Progenitor cell of endocrine pancreas (in vitro differentiated cells): ENCODE measurements at regions not wholly inside any gene's neighbourhood (a gene's known extent, or its start where the extent isn't known, plus 50 kb on each side); places are given as distances from the start of the nearest gene placed in this dataset.

Experiments
- DNase-seq: peaks from one replicate; pipeline ENCODE4 v3.0.0; 2021; ENCODE audit warnings: low spot score; ENCODE audit not compliant: unreplicated experiment
- H3K27ac Mint-ChIP-seq: 2 replicates; pipeline ENCODE4 v1.8.0; 2021; ENCODE audit warnings: mild to moderate bottlenecking, moderate library complexity, mixed read lengths
- H3K27me3 Mint-ChIP-seq: 2 replicates; pipeline ENCODE4 v1.8.0; 2021; ENCODE audit warnings: mixed read lengths
- H3K36me3 Mint-ChIP-seq: 2 replicates; pipeline ENCODE4 v1.8.0; 2022; ENCODE audit warnings: mixed read lengths; ENCODE audit not compliant: insufficient read depth
- H3K4me1 Mint-ChIP-seq: 2 replicates; pipeline ENCODE4 v1.8.0; 2021; ENCODE audit warnings: low read depth, mixed read lengths
- H3K4me3 Mint-ChIP-seq: 2 replicates; pipeline ENCODE4 v1.8.0; 2021; ENCODE audit warnings: low read depth, mild to moderate bottlenecking, moderate library complexity, mixed read lengths
- H3K9me3 Mint-ChIP-seq: 2 replicates; pipeline ENCODE4 v1.8.0; 2021; ENCODE audit warnings: low read depth, mixed read lengths
- CTCF ChIP-seq: fragments of 200-600 bp; sonication (generic); IDR thresholded peaks from one replicate; pipeline ENCODE4 v1.5.0; 2021; ENCODE audit warnings: antibody characterized with exemption, mild to moderate bottlenecking; ENCODE audit not compliant: unreplicated experiment

DNA sequence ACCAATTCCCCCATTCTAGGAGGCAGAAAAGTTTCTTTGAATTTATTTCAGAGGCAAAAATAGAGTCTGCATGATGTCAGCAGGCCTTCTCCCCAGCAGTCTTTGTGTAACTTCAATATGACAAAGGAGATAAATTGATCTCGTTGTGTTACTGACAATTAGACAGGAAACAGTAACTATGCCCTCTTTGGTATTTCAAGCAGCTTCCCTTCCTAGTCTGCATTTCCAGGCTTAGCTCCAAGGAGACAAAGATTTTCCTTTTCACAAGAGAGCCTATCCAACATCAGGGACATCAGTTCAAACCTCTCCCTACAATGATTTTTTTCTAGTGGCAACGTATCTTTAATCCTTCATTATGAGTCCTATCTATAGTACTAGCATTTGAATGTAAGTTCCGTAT lies 245.9 kb upstream of the HSF2 start:
- no peaks in the 10 kb centered on the region for H3K9me3 Mint-ChIP-seq
- H3K36me3 Mint-ChIP-seq = no peaks in the 10 kb centered on the region
- H3K4me1 Mint-ChIP-seq = no peaks in the 10 kb centered on the region
- DNase-seq = no peak
- no peak overlapping the region for H3K4me3 Mint-ChIP-seq
- H3K27me3 Mint-ChIP-seq = no peaks in the 10 kb centered on the region
- no peak for TF ChIP-seq CTCF
- no peak overlapping the region for H3K27ac Mint-ChIP-seq

DNA sequence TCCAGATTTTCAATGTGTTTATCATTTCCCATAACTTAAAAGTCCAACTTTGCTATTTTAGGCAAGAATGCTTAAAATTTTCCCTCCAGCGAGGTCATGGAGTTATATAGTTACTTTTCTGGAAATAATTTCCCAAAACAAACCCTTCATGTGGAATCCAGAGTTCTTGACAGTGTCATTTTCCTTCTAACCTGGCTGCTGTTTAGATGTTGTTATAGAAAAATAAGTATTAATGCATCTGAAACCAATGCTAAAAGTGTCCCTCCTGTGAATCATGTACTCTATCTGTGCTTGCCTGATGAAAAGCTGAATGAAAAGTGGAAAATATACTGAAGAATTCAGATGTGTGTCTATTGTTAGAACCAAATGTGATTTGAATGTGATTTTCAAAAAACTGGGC lies 245.3 kb upstream of the HSF2 start:
- H3K27ac Mint-ChIP-seq = no peak overlapping the region
- H3K4me3 Mint-ChIP-seq = no peak overlapping the region
- DNase-seq = no peak
- H3K36me3 Mint-ChIP-seq = no peaks in the 10 kb centered on the region
- no peaks in the 10 kb centered on the region for H3K9me3 Mint-ChIP-seq
- TF ChIP-seq CTCF = no peak
- no peaks in the 10 kb centered on the region for H3K27me3 Mint-ChIP-seq
- H3K4me1 Mint-ChIP-seq = no peaks in the 10 kb centered on the region

DNA sequence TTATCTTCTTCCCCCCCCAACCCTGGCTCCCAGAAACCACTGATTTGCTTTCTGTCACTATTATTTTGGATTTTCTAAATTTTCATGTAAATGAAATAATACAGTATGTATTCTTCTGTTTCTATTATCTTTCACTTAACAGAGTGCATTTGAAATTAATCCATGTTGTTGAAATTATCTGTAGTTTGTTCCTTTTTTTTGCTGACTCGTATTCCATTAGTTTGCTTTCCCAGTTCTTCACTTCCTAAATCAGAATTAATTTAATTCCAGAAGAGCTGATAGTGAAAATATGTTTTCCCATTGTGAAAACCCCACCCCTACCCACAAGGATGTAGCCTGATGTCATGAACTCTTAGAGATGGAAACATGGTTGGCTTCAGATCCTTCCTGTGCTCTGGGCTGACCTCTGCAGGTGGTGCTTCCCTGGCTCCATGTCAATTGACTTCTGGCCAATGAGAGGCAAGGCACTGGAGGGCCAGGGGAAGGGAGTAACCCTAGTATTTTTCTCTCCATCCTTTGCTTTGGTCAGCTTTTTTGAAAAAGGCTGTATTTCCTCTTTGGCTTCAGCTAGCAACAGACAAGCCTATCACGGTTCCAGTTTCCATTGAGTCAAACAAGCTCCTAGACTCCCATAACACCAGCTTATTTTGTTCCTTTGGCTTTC lies 244.4 kb upstream of the HSF2 start:
- DNase-seq = no peak
- no peak overlapping the region for H3K27ac Mint-ChIP-seq

GRCh38 chr6:122161136-122161535 lies 238.3 kb upstream of the HSF2 start:
- DNase-seq = no peak
- no peaks in the 10 kb centered on the region for H3K27me3 Mint-ChIP-seq
- H3K4me1 Mint-ChIP-seq = no peaks in the 10 kb centered on the region
- TF ChIP-seq CTCF = no peak
- H3K27ac Mint-ChIP-seq = no peak overlapping the region
- no peaks in the 10 kb centered on the region for H3K36me3 Mint-ChIP-seq
- H3K9me3 Mint-ChIP-seq = peaks cover 7% of the 10 kb centered on the region
- H3K4me3 Mint-ChIP-seq = no peak overlapping the region

More for the DNA sequence above, 244.4 kb upstream of the HSF2 start:
- Mint-ChIP-seq H3K36me3 (no peaks in the 10 kb centered on the region), H3K27me3 (no peaks in the 10 kb centered on the region), H3K4me1 (no peaks in the 10 kb centered on the region), H3K9me3 (no peaks in the 10 kb centered on the region), H3K4me3 (no peak overlapping the region)
- no peak for TF ChIP-seq CTCF

DNA sequence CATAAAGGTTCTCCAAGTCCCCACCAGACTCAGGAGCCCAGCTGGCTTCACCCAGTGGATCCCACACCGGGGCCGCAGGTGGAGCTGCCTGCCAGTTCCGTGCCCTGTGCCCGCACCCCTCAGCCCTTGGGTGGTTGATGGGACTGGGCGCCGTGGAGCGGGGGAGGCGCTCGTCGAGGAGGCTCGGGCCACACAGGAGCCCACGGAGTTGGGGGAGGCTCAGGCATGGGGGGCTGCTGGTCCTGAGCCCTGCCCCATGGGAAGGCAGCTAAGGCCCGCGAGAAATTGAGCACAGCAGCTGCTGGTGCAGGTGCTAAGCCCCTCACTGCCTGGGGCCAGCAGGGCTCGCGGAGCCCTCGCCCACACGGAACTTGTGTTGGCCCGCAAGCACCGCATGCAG lies 234.4 kb upstream of the HSF2 start:
- TF ChIP-seq CTCF = no peak
- H3K36me3 Mint-ChIP-seq = no peaks in the 10 kb centered on the region
- peaks cover 7% of the 10 kb centered on the region for H3K9me3 Mint-ChIP-seq
- no peak for DNase-seq
- H3K4me1 Mint-ChIP-seq = no peaks in the 10 kb centered on the region
- no peak overlapping the region for H3K27ac Mint-ChIP-seq
- no peak overlapping the region for H3K4me3 Mint-ChIP-seq
- H3K27me3 Mint-ChIP-seq = no peaks in the 10 kb centered on the region
